IMR-90 (cell line): ENCODE measurements at regions not wholly inside any gene's neighbourhood (a gene's known extent, or its start where the extent isn't known, plus 50 kb on each side); places are given as distances from the start of the nearest gene placed in this dataset.

Source experiments
- ATAC-seq: fragments of 200-7000 bp; cut with Tn5 transposase; 2 replicates; pipeline ENCODE4 v1.9.1; 2020; ENCODE audit warnings: low read depth, mild to moderate bottlenecking, moderate library complexity
- BruUV-seq: library from RNA; stranded (reverse); fragments of 400-500 nt; replicated peaks from 2 replicates; lab custom pipeline; 2021; lab: Mats Ljungman, UMichigan
- CTCF ChIA-PET: fragments of 300-600 bp; formaldehyde crosslinking; extraction: SDS; loops from one replicate; lab custom pipeline; 2021; ENCODE audit warnings: antibody characterized with exemption; lab: Yijun Ruan, JAX
- POLR2A ChIA-PET: fragments of 300-600 bp; sonication (Branson Sonifier 250); formaldehyde crosslinking; loops from one replicate; lab custom pipeline; 2022; ENCODE audit warnings: antibody characterized with exemption; ENCODE audit not compliant: unreplicated experiment; lab: Charles Lee
- DNase-seq: peaks from one replicate; pipeline ENCODE4 v3.0.0; 2013
- H2AFZ ChIP-seq: replicated peaks from 2 replicates; pipeline ENCODE3; 2013; ENCODE audit warnings: low read length, mild to moderate bottlenecking; ENCODE audit not compliant: poor library complexity
- H2AK5ac ChIP-seq: 2 replicates; pipeline ENCODE4 v1.6.1; 2013; ENCODE audit warnings: low read depth, low read length, inconsistent platforms
- H2AK9ac ChIP-seq: replicated peaks from 2 replicates; pipeline ENCODE3; 2013; ENCODE audit warnings: mild to moderate bottlenecking, low read depth, low read length, moderate library complexity; ENCODE audit not compliant: poor library complexity
- H2BK120ac ChIP-seq: 2 replicates; pipeline ENCODE4 v1.6.1; 2013; ENCODE audit warnings: low read depth, low read length, inconsistent platforms
- H2BK15ac ChIP-seq: 3 replicates; pipeline ENCODE4 v1.6.1; 2013; ENCODE audit warnings: low read depth, low read length, inconsistent platforms
- H2BK20ac ChIP-seq: 2 replicates; pipeline ENCODE4 v1.6.1; 2013; ENCODE audit warnings: low read depth, mild to moderate bottlenecking, inconsistent platforms, low read length, moderate library complexity
- H2BK5ac ChIP-seq: 2 replicates; pipeline ENCODE4 v1.6.1; 2013; ENCODE audit warnings: mild to moderate bottlenecking, low read depth, low read length, inconsistent platforms; ENCODE audit not compliant: poor library complexity, severe bottlenecking
- H3K14ac ChIP-seq: replicated peaks from 2 replicates; pipeline ENCODE4 v1.6.1; 2013; ENCODE audit warnings: low read depth, low read length, inconsistent platforms
- H3K18ac ChIP-seq: 2 replicates; pipeline ENCODE4 v1.6.1; 2013; ENCODE audit warnings: low read depth, low read length, control low read depth
- H3K23ac ChIP-seq: 2 replicates; pipeline ENCODE4 v1.6.1; 2013; ENCODE audit warnings: low read depth, low read length, inconsistent platforms
- H3K27ac ChIP-seq: 2 replicates; pipeline ENCODE4 v1.5.1; 2013; ENCODE audit warnings: mild to moderate bottlenecking, control low read depth, low read length; ENCODE audit not compliant: insufficient read depth
- H3K27me3 ChIP-seq: 2 replicates; pipeline ENCODE4 v1.6.1; 2013; ENCODE audit warnings: low read length; ENCODE audit not compliant: control insufficient read depth, insufficient read depth
- H3K36me3 ChIP-seq: 2 replicates; pipeline ENCODE4 v1.6.1; 2013; ENCODE audit warnings: low read length, mixed read lengths; ENCODE audit not compliant: control insufficient read depth, insufficient read depth
- H3K4ac ChIP-seq: 2 replicates; pipeline ENCODE4 v1.6.1; 2013; ENCODE audit warnings: low read depth, low read length, inconsistent platforms
- H3K4me1 ChIP-seq: 2 replicates; pipeline ENCODE4 v1.6.1; 2013; ENCODE audit warnings: low read length, mixed read lengths; ENCODE audit not compliant: control insufficient read depth, insufficient read depth
- H3K4me2 ChIP-seq: 2 replicates; pipeline ENCODE4 v1.6.1; 2013; ENCODE audit warnings: low read depth, mild to moderate bottlenecking, control low read depth, low read length, moderate library complexity
- H3K4me3 ChIP-seq: 2 replicates; pipeline ENCODE4 v1.5.1; 2013; ENCODE audit warnings: low read depth, mild to moderate bottlenecking, control low read depth, low read length, moderate library complexity; ENCODE audit not compliant: insufficient read depth
- H3K56ac ChIP-seq: 2 replicates; pipeline ENCODE4 v1.6.1; 2013; ENCODE audit warnings: low read length, inconsistent platforms; ENCODE audit not compliant: insufficient read depth; ENCODE audit errors: extremely low read depth
- H3K79me1 ChIP-seq, 2 experiments: 2 replicates each; pipeline ENCODE4 v1.6.1; 2013; ENCODE audit warnings: low read length in 2 of 2, inconsistent platforms in 1 of 2, low read depth in 1 of 2
- H3K9ac ChIP-seq: 2 replicates; pipeline ENCODE4 v1.6.1; 2013; ENCODE audit warnings: low read depth, low read length, control low read depth
- H3K9me1 ChIP-seq: 2 replicates; pipeline ENCODE4 v1.6.1; 2013; ENCODE audit warnings: low read length, inconsistent platforms; ENCODE audit not compliant: insufficient read depth
- H3K9me3 ChIP-seq: 2 replicates; pipeline ENCODE4 v1.6.1; 2013; ENCODE audit warnings: low read length; ENCODE audit not compliant: control insufficient read depth, insufficient read depth
- H4K20me1 ChIP-seq: 2 replicates; pipeline ENCODE4 v1.6.1; 2013; ENCODE audit warnings: low read length, inconsistent platforms; ENCODE audit not compliant: insufficient read depth
- H4K5ac ChIP-seq: 2 replicates; pipeline ENCODE4 v1.6.1; 2013; ENCODE audit warnings: mild to moderate bottlenecking, low read depth, low read length, control low read depth
- H4K8ac ChIP-seq, 2 experiments: 2 replicates each; pipeline ENCODE4 v1.6.1; 2013; ENCODE audit warnings: low read depth in 2 of 2, low read length in 2 of 2, control low read depth in 1 of 2, inconsistent platforms in 1 of 2
- H4K91ac ChIP-seq: 2 replicates; pipeline ENCODE4 v1.6.1; 2013; ENCODE audit warnings: low read depth, low read length, inconsistent platforms; ENCODE audit not compliant: insufficient read depth
- BHLHE40 ChIP-seq: fragments of 150-350 bp; IDR thresholded peaks from 2 replicates; pipeline ENCODE4 v1.6.1; 2016; ENCODE audit warnings: mild to moderate bottlenecking, low read depth, low read length
- CEBPB ChIP-seq: IDR thresholded peaks from 2 replicates; pipeline ENCODE4 v1.6.1; 2012; ENCODE audit warnings: low read depth, low read length, improper control_type of control experiment
- FOS ChIP-seq: fragments of 150-350 bp; IDR thresholded peaks from 2 replicates; pipeline ENCODE4 v1.6.1; 2016; ENCODE audit warnings: low read depth, low read length
- MAFK ChIP-seq: IDR thresholded peaks from 2 replicates; pipeline ENCODE4 v1.6.1; 2012; ENCODE audit warnings: low read depth, low read length, improper control_type of control experiment
- MAZ ChIP-seq: IDR thresholded peaks from 2 replicates; pipeline ENCODE4 v1.6.1; 2012; ENCODE audit warnings: low read depth, mild to moderate bottlenecking, low read length, improper control_type of control experiment, moderate library complexity, borderline replicate concordance
- RCOR1 ChIP-seq: IDR thresholded peaks from 2 replicates; pipeline ENCODE4 v1.6.1; 2012; ENCODE audit warnings: mild to moderate bottlenecking, low read length, improper control_type of control experiment; ENCODE audit not compliant: insufficient replicate concordance
- WGBS, 2 experiments: methylation state at CpG; one replicate each; pipeline versions ENCODE4 v1.1.5 to v1.1.7; 2013; ENCODE audit warnings: missing lambda C conversion rate in 2 of 2; ENCODE audit not compliant: insufficient read length in 1 of 2; ENCODE audit errors: extremely low coverage in 2 of 2; 5-methylcytosine and 5-hydroxymethylcytosine counted together
- dilution Hi-C: fragments of 300-500 bp; cut with HindIII; formaldehyde crosslinking; loops from one replicate; pipeline ENCODE4 v1.14.3; 2018; ENCODE audit warnings: low sequenced_read_pairs; ENCODE audit not compliant: unreplicated experiment
- in situ Hi-C: fragments of 300-500 bp; cut with MboI; formaldehyde crosslinking; loops from 3 replicates; pipeline ENCODE4 v1.14.3; 2019; ENCODE audit warnings: low sequenced_read_pairs, inconsistent platforms, mixed read lengths
- intact Hi-C: fragments of 100-400 bp; cut with micrococcal nuclease; formaldehyde crosslinking; loops from 2 replicates; pipeline ENCODE4 v1.10.0; 2022
- TF ChIP-seq, protein P1 (sequence below): conservative IDR thresholded peaks from 2 replicates; pipeline ENCODE4 v1.5.1; 2012; ENCODE audit warnings: mild to moderate bottlenecking, low read depth, low read length, improper control_type of control experiment

DNA sequence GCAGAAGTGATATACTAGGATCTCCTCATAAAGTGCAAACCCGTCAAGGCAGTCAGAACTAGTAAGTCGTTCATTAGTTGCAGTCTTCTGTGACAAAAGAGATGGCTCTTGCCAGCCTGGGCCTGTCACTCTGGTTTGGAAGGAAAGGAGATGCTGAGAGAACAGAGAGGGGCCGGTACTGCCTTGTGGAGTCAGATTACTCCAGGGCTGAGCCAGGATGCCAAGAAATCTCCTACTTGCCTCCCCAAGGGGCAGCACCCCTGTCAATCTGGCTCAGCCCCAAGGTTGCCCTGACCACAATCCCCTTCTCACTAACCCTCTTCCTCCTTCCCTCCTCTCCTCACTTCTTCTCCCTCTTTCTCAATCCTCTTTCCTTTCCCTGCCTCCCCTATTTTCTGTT is 62.9 kb upstream of the ASPRV1 start:
- Histone ChIP-seq H3K4me3 (no peak overlapping the region), H3K9me3 (no peaks in the 10 kb centered on the region), H4K8ac (no peak overlapping the region), H2AK5ac (no peak overlapping the region), H3K56ac (no peak overlapping the region), H3K27me3 (no peaks in the 10 kb centered on the region), H3K9ac (no peak overlapping the region), H3K9me1 (peaks cover 4% of the 10 kb centered on the region; the same call in 1 of the 2 replicates), H3K23ac (no peak overlapping the region), H2BK15ac (no peak overlapping the region), H2BK120ac (no peak overlapping the region), H2AFZ (no peak overlapping the region), H3K4me2 (no peak overlapping the region), H3K4me1 (no peaks in the 10 kb centered on the region; the same call in 1 of the 2 replicates), H3K14ac (no peak overlapping the region), H2AK9ac (no peak overlapping the region), H3K4ac (no peak overlapping the region), H3K18ac (no peak overlapping the region), H4K5ac (no peak overlapping the region), H3K79me1 (no peaks in the 10 kb centered on the region), H4K91ac (no peak overlapping the region), H4K20me1 (no peaks in the 10 kb centered on the region), H2BK20ac (no peak overlapping the region), H2BK5ac (no peak overlapping the region), H3K27ac (no peak overlapping the region), H3K36me3 (no peaks in the 10 kb centered on the region)
- in situ Hi-C loops (no loop called here), intact Hi-C loops (no loop called here), dilution Hi-C loops (no loop called here)
- DNase-seq (no peak), ATAC-seq (no peak)
- WGBS, 2 experiments, result 43% methylated on average over 1 of the region's 3 CpGs; no CpG with 5 or more reads in 1 of the 2 experiments
- CTCF ChIA-PET, result interaction anchor here (1.1 kb wide), 1 partner anchor 11 kb away, joined by 3 read pairs; no protein-coding TSS in a partner anchor
- POLR2A ChIA-PET, result no interaction called here
- TF ChIP-seq BHLHE40 (no peak), MAFK (no peak), MAZ (no peak), FOS (no peak), CEBPB (no peak), RCOR1 (no peak)
- TF ChIP-seq, protein P1, sequence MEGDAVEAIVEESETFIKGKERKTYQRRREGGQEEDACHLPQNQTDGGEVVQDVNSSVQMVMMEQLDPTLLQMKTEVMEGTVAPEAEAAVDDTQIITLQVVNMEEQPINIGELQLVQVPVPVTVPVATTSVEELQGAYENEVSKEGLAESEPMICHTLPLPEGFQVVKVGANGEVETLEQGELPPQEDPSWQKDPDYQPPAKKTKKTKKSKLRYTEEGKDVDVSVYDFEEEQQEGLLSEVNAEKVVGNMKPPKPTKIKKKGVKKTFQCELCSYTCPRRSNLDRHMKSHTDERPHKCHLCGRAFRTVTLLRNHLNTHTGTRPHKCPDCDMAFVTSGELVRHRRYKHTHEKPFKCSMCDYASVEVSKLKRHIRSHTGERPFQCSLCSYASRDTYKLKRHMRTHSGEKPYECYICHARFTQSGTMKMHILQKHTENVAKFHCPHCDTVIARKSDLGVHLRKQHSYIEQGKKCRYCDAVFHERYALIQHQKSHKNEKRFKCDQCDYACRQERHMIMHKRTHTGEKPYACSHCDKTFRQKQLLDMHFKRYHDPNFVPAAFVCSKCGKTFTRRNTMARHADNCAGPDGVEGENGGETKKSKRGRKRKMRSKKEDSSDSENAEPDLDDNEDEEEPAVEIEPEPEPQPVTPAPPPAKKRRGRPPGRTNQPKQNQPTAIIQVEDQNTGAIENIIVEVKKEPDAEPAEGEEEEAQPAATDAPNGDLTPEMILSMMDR, result no peak
- BruUV-seq, result no TSS peak
